GM19438 (cell line): ENCODE measurements at regions not wholly inside any gene's neighbourhood (a gene's known extent, or its start where the extent isn't known, plus 50 kb on each side); places are given as distances from the start of the nearest gene placed in this dataset.

Experiments
- ATAC-seq: cut with Tn5 transposase; IDR thresholded peaks from one replicate; pipeline ENCODE4 v1.9.1; 2021; ENCODE audit warnings: low read depth; ENCODE audit not compliant: unreplicated experiment

- ATAC-seq = no peak
These were observed 330.6 kb upstream of the RAG2 start for GRCh38 chr11:36928621-36929020.

DNA sequence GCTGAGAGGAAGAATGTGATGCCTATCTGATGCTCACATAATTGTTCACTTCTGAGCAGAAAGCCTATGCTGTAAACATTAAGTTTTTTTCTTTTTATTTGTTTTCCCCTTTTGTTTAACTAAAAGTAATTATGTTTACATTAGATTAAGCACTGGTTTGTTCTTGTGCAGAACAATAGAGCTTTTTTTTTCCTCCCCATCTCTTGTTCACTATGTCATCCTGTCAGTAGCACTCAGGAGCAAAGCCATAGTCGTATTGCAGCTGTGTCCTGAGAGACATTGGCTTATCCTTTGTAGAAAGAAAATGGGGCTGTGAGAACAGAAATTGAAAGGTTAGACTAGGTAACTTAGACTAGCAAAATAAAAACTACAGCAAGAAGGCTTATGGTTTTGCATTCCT lies 301.8 kb upstream of the RAG2 start:
- no peak for ATAC-seq

DNA sequence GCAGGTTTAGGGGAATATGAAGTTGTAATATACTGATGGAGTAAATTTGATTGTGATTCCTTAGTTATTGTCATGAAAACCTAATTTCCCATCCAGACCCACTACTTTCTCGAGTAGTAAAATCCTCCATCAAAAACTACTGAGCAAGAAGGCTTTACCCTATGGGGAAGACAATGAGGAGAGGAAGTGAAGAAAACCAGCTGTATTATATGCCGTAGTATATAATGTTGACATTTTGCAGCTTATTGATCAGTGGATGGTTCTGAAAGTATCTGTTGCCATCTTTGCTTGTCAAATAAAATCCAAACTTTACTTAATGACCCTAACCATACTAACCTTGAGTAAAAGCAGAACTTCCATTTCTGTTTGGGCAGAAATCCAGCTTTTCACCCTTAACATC lies 292.8 kb upstream of the RAG2 start:
- ATAC-seq = no peak

- ATAC-seq = no peak
These were observed 292.2 kb upstream of the RAG2 start for GRCh38 chr11:36890121-36890679.

DNA sequence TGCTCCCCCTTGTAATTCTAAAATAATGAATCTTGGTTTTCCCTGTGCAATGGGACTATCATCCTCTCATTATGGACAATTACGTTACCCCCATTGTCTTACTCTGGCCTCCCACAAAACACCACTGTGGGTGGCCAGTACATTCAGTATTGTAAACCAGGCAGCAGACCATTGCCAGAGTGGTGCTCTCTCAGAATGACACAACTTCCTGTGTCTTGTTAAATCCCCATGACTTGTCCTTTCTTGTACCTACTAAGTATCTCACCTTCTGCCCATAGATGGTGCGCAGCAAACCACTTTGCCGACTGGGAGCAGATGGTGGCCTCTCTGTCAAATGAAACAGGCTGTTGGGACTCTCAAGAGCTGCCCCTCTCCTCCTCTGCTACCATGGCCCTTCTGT lies 287.1 kb upstream of the RAG2 start:
- no peak for ATAC-seq

- ATAC-seq = no peak
These were observed 280.7 kb upstream of the RAG2 start for GRCh38 chr11:36878737-36879136.

DNA sequence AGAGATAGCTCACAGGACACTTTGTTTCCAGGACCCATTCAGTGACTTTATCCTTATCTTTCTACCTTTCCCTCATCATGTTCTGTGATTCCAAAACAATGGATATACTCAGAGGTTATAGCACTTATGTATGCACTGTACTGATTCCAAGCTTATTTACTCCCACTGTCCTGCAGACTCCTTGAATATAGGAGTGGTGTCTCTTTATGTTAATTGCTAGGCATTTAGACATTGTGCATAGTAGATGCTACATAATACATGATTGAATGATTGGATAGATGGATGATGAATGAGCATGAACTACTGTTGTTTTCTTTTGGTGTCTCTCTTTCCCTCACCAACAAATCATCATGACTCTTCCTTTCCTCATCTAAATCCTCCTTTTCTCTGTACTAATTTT lies 279.1 kb upstream of the RAG2 start:
- no peak for ATAC-seq

GRCh38 chr11:36876266-36876665 lies 278.2 kb upstream of the RAG2 start:
- no peak for ATAC-seq

DNA sequence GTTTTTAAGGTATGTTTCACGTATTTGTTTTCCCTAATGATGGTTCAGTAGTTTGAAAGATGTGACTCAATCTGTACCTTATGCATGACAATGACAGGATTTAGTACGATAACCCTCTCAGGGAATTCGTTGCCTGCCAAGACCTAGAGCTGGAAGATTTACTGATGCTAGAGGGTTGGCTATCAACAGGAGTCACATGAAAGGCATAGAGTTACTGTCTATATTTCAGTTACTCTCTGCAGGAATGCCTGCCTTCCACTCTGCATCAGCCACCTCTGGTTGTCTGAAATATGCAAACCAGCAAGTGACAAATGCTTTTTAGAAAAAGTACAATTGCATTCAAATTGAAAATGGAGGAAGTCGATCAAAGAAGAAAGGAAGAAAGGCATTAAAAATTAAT lies 276.3 kb upstream of the RAG2 start:
- ATAC-seq = no peak

GRCh38 chr11:36870361-36870760 lies 272.3 kb upstream of the RAG2 start:
- ATAC-seq = no peak

DNA sequence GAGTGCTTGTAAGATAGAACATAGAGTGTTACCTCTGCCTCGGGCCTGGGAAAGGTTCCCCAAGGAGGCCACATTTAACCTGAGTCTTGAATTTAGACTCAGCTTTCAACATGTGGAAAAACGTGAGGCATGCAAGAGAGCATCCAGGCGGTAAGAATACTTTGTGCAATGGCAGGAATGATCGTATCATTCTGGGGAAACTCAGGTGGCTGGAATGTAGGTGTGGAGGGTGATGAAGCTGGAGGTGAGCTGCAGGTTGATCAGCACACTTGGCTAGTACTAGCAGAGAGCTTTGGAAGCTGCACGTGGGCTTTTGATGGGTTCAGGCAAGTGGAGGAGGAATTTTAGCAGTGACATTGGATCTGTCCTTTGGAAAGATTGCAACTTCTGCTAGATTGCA lies 270.3 kb upstream of the RAG2 start:
- ATAC-seq = no peak

DNA sequence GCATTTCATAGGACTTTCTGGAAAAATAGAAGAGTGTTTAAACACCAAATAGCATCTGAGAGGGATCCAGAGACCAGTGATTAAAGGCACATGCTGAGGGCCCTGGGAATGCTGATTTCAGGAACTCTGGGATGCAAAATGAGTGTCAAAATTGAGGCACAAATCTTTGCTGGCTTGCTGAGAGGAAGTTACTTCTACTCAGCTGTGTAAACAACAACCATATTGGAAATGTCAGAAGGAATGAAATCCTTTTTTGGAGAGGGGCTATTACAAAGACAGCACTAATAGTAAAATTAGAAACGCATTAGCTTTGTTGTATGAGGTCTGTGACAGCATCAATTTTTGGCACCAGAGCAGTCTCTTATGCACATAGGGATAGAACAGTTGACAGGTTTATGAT lies 267.8 kb upstream of the RAG2 start:
- ATAC-seq = no peak

GRCh38 chr11:36854875-36855274 lies 256.8 kb upstream of the RAG2 start:
- ATAC-seq = no peak

GRCh38 chr11:36848660-36849059 lies 250.6 kb upstream of the RAG2 start:
- no peak for ATAC-seq

- ATAC-seq = no peak
These were observed 242.3 kb upstream of the RAG2 start for GRCh38 chr11:36840378-36840777.

GRCh38 chr11:36837831-36838437 lies 239.9 kb upstream of the RAG2 start:
- ATAC-seq = no peak

- ATAC-seq = no peak
These were observed 227.2 kb upstream of the RAG2 start for GRCh38 chr11:36825251-36825650.

GRCh38 chr11:36824349-36824748 lies 226.3 kb upstream of the RAG2 start:
- no peak for ATAC-seq

GRCh38 chr11:36822829-36823228 lies 224.8 kb upstream of the RAG2 start:
- ATAC-seq = no peak

DNA sequence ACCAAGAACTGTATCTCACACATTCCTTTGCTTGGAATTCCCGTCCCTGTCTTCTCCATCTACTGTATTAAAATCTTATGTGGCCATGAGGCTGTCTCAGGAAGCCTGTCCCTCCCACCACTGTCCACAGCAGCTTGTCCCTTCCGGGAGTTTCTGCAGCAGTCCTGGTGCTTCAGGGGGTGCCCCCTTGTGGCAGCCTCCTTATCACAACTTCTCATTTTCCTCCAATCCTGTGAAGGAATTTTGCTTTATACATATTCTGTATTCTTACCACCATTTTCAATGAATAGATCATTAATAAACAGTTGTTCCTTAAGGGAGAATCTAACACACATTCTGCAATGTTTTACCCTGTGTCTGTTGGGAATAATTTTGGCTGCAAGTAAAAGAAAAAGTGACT lies 220.4 kb upstream of the RAG2 start:
- no peak for ATAC-seq

DNA sequence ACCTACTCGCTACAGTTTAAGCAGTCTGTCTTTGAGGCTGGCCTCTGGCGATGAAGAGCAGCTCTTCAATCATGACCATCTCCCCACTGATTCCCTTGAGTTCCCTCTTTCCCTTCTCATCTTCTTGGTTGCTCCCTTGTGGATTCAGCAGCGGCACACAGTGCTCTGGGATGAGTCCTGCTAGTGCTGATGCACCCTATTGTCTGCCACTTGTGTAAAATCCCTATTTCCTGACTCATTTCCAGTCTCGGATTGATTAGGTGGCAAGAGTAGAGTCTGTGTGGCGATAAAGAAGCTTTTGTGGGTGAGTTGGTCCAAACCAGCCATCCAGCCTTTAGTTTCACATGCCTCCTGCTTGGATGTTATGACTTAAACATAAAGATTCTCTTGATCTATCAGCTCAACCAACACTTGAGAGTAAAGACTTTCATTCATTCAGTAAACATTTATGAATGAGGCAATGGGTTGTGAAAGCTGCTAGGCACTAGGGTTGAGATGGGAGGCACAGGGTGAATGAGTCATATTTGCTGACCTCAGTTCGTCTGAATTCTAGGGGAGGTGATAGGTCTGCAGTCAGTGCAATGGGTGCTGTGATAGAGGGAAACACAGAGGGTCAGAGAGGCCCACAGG lies 219.4 kb upstream of the RAG2 start:
- ATAC-seq = no peak

GRCh38 chr11:36809303-36809702 lies 211.3 kb upstream of the RAG2 start:
- ATAC-seq = no peak
